Eye (tissue), 1 donor: ENCODE measurements at regions not wholly inside any gene's neighbourhood (a gene's known extent, or its start where the extent isn't known, plus 50 kb on each side); places are given as distances from the start of the nearest gene placed in this dataset.

ENCODE experiments used
- DNase-seq: peaks from one replicate; pipeline ENCODE4 v3.0.0-alpha.2; 2015

DNA sequence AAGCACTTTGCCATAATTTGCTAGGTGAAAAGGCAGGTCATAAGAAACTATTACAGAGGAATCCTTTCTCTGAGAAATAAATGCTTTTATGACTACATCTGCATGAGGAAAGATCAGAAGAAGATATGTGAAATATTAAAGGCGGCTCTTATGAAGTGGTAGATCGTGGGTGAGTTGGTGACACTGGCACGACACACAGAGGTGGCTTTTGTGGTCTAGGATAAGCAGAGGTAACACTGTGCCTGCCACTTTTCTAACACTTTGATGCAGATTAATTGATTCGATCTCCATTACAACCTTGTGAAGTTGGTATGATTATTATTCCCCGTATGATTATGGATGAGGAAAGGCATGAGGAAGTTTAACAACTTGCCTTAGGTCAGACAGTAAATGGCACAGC, 60.0 kb upstream of the ELK3 start:
- DNase-seq = no peak

GRCh38 chr12:96136161-96136560, 58.0 kb upstream of the ELK3 start:
- DNase-seq = no peak

GRCh38 chr12:96136725-96137378, 57.3 kb upstream of the ELK3 start:
- DNase-seq = no peak

DNA sequence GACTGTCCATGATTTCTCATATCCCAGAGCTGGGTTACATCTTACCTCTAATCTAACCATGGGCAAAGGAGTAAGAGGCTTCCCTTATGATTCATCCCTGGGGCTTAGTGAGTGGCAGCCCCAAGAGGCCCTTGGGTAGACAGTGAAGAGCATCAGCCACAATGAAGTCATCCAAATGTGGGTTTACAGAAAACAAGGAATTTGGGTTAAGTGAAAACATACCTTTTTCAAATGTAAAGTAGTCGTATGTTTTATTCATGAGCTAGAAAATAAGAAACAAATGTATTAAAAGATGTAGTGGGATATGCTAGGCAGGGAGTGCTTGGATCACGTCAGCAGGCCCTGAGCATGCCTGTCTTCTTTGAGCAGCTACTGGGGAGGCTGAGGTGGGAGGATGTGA, 54.0 kb upstream of the ELK3 start:
- DNase-seq = no peak

- DNase-seq = no peak
Observed at GRCh38 chr12:96141216-96141912, 52.8 kb upstream of the ELK3 start.

DNA sequence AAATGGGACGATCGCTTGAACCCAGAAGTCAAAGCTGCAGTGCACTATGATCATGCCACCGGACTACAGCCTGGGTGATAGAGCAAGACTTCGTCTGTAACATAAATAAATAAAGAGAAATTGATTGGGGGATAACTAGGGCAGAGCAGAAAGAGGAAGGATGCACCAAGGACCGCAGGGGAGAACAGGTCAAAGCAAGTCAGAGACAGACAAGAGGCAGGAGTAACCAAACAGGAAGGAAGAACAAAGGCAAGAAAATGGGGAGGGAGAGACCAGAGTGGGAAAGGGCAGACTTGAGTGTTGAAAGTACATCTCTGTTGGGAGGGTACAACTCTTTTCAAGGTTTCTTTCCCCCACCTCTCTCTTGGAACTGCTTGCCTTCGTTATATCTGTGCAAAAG, 50.8 kb upstream of the ELK3 start:
- DNase-seq = peak; percentile 24

DNA sequence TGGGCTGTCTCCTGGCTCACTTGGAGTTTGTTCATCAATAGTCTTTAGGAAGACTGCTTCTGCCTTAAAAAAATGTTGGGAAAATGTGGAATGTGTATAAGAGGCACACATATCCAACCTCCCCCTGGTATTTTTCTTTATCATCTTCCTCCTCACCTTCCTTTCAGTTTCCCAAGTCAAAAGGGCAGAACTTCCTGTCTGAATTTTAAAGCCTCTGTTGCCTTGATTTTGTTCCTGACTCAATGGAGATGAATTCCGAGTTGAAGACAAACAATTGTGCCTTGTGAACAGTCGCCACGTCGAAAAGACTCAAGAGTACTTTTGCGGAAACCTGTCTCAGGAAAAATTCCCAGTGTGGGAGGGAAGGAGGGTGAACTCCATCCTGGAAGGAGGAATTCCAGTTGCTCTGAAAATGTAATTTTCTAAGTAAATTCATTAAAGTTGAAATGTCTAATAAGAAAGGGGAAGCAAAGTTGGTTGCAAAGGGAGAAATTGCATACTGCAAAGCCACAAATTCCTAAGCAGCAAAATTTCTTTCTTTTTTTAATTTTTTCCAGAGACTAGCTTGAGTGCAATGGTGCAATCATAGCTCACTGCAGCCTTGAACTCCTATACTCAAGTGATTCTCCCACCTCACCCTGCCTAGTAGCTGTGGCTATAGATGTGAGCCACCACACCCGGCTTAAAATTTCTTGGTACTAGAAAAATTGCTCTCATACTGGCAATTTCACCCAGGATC, 50.2 kb upstream of the ELK3 start:
- DNase-seq = no peak
